WTC11 (cell line): ENCODE measurements at regions not wholly inside any gene's neighbourhood (a gene's known extent, or its start where the extent isn't known, plus 50 kb on each side); places are given as distances from the start of the nearest gene placed in this dataset.

ENCODE experiments used
- ATAC-seq: fragments of 200-7000 bp; cut with Tn5 transposase; 2 replicates; pipeline ENCODE4 v1.10.0; 2021; ENCODE audit warnings: mild to moderate bottlenecking, moderate library complexity
- CTCF ChIA-PET: fragments of 300-600 bp; sonication (Branson Sonifier 250); formaldehyde crosslinking; loops from one replicate; lab custom pipeline; 2021; ENCODE audit warnings: antibody characterized with exemption; lab: Charles Lee
- POLR2A ChIA-PET: fragments of 350-600 bp; sonication (Branson Sonifier 250); formaldehyde crosslinking; loops from one replicate; lab custom pipeline; 2021; ENCODE audit warnings: antibody characterized with exemption; lab: Charles Lee
- DNase-seq: peaks from one replicate; pipeline ENCODE4 v3.0.0; 2021; ENCODE audit warnings: low spot score
- H3K27ac Mint-ChIP-seq: 2 replicates; pipeline ENCODE4 v1.8.0; 2021; ENCODE audit warnings: mixed read lengths
- H3K27me3 Mint-ChIP-seq: 2 replicates; pipeline ENCODE4 v1.8.0; 2021; ENCODE audit warnings: low read depth, mild to moderate bottlenecking, moderate library complexity, mixed read lengths
- H3K36me3 Mint-ChIP-seq: 2 replicates; pipeline ENCODE4 v1.8.0; 2021; ENCODE audit warnings: mixed read lengths
- H3K4me1 Mint-ChIP-seq: 2 replicates; pipeline ENCODE4 v1.8.0; 2022; ENCODE audit warnings: mixed read lengths
- H3K4me3 Mint-ChIP-seq: 2 replicates; pipeline ENCODE4 v1.8.0; 2021; ENCODE audit warnings: mild to moderate bottlenecking, moderate library complexity, mixed read lengths
- H3K9me3 Mint-ChIP-seq: 2 replicates; pipeline ENCODE4 v1.8.0; 2021; ENCODE audit warnings: mixed read lengths
- ARID4B ChIP-seq: sonication (generic); formaldehyde crosslinking; IDR thresholded peaks from 2 replicates; pipeline ENCODE4 v1.8.0; 2023; ENCODE audit warnings: missing genetic modification reagents, mild to moderate bottlenecking, borderline replicate concordance
- CBFB ChIP-seq: sonication (generic); formaldehyde crosslinking; IDR thresholded peaks from 2 replicates; pipeline ENCODE4 v1.8.1; 2022; ENCODE audit warnings: mild to moderate bottlenecking, low read depth, missing genetic modification reagents
- FOXJ3 ChIP-seq: sonication (generic); formaldehyde crosslinking; IDR thresholded peaks from 2 replicates; pipeline ENCODE4 v1.9.0; 2021; ENCODE audit warnings: missing genetic modification reagents, mild to moderate bottlenecking, borderline replicate concordance
- GRHL2 ChIP-seq: fragments of 250-450 bp; sonication (Bioruptor Pico); IDR thresholded peaks from 2 replicates; pipeline ENCODE4 v1.8.0; 2022; ENCODE audit warnings: mild to moderate bottlenecking, moderate library complexity; ENCODE audit not compliant: insufficient replicate concordance, severe bottlenecking
- HMGA2 ChIP-seq: fragments of 250-450 bp; sonication (Bioruptor Pico); IDR thresholded peaks from 2 replicates; pipeline ENCODE4 v1.4.0; 2021; ENCODE audit warnings: mild to moderate bottlenecking, moderate library complexity
- JUN ChIP-seq: sonication (generic); formaldehyde crosslinking; IDR thresholded peaks from 2 replicates; pipeline ENCODE4 v1.8.0; 2023; ENCODE audit warnings: mild to moderate bottlenecking, missing genetic modification reagents
- NFATC4 ChIP-seq: fragments of 250-450 bp; sonication (Bioruptor Pico); IDR thresholded peaks from 2 replicates; pipeline ENCODE4 v1.9.0; 2021; ENCODE audit warnings: mild to moderate bottlenecking
- NR1H2 ChIP-seq: sonication (generic); formaldehyde crosslinking; IDR thresholded peaks from 2 replicates; pipeline ENCODE4 v1.9.0; 2021; ENCODE audit warnings: mild to moderate bottlenecking, moderate library complexity, missing genetic modification reagents
- SP1 ChIP-seq: sonication (generic); formaldehyde crosslinking; conservative IDR thresholded peaks from 2 replicates; pipeline ENCODE4 v1.8.1; 2022; ENCODE audit warnings: missing genetic modification reagents
- TEAD1 ChIP-seq: sonication (generic); formaldehyde crosslinking; IDR thresholded peaks from 2 replicates; pipeline ENCODE4 v1.8.0; 2022; ENCODE audit warnings: mild to moderate bottlenecking, missing genetic modification reagents
- ZMAT4 ChIP-seq: fragments of 250-450 bp; sonication (Bioruptor Pico); IDR thresholded peaks from 2 replicates; pipeline ENCODE4 v1.9.0; 2021; ENCODE audit warnings: mild to moderate bottlenecking
- ZNF232 ChIP-seq: sonication (generic); formaldehyde crosslinking; IDR thresholded peaks from 2 replicates; pipeline ENCODE4 v1.8.0; 2022; ENCODE audit warnings: mild to moderate bottlenecking, missing genetic modification reagents
- ZNF416 ChIP-seq: fragments of 250-450 bp; sonication (Bioruptor Pico); IDR thresholded peaks from 2 replicates; pipeline ENCODE4 v1.9.0; 2021; ENCODE audit warnings: mild to moderate bottlenecking, inconsistent platforms
- TF ChIP-seq, protein P1 (sequence below): fragments of 200-600 bp; IDR thresholded peaks from 2 replicates; pipeline ENCODE4 v1.8.0; 2022; ENCODE audit warnings: antibody characterized with exemption
- TF ChIP-seq, protein P2 (sequence below): sonication (generic); formaldehyde crosslinking; IDR thresholded peaks from 2 replicates; pipeline ENCODE4 v1.8.0; 2023; ENCODE audit warnings: mild to moderate bottlenecking, missing genetic modification reagents
- TF ChIP-seq, protein P3 (sequence below): sonication (generic); formaldehyde crosslinking; IDR thresholded peaks from 2 replicates; pipeline ENCODE4 v1.8.0; 2022; ENCODE audit warnings: mild to moderate bottlenecking, missing genetic modification reagents

GRCh38 chr1:57707631-57708030 lies 283.8 kb upstream of the DAB1 start (continued):
- TF ChIP-seq ARID4B (CRISPR knock-in tag), result no peak

DNA sequence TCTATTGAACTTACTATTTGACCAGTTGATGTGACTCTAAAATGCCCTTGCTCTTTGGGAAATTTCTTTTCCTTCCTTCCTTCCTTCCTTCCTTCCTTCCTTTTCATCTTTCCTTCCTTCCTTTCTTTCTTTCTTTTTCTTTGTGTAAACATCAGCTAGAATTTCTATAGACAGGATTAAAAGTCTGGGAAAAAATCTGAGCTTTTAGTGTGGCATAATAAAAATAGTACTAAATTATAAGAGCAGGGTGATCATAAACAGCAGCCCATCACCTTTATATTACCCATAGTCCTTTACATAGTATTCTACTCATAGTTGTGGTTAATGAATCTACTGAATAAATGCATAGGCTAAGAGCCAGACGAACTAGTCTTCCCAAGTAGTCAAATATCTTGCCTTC lies 281.0 kb upstream of the DAB1 start:
- Mint-ChIP-seq H3K27me3 (no peaks in the 10 kb centered on the region; the same call in none of the 2 replicates), H3K4me1 (peaks cover 11% of the 10 kb centered on the region), H3K4me3 (no peak overlapping the region), H3K36me3 (0 out of 2 replicates have a peak, but pooled peaks cover 3% of the 10 kb centered on the region), H3K9me3 (peaks cover 11% of the 10 kb centered on the region), H3K27ac (no peak overlapping the region)
- ChIA-PET CTCF (no interaction called here), POLR2A (no interaction called here)
- DNase-seq, result no peak
- ATAC-seq, result no peak
- TF ChIP-seq SP1 (no peak), JUN (CRISPR knock-in tag) (no peak), ZNF416 (CRISPR knock-in tag) (no peak), ZNF232 (no peak), ZMAT4 (CRISPR knock-in tag) (no peak), NR1H2 (no peak), GRHL2 (no peak), HMGA2 (CRISPR knock-in tag) (no peak)
- TF ChIP-seq, protein P1, sequence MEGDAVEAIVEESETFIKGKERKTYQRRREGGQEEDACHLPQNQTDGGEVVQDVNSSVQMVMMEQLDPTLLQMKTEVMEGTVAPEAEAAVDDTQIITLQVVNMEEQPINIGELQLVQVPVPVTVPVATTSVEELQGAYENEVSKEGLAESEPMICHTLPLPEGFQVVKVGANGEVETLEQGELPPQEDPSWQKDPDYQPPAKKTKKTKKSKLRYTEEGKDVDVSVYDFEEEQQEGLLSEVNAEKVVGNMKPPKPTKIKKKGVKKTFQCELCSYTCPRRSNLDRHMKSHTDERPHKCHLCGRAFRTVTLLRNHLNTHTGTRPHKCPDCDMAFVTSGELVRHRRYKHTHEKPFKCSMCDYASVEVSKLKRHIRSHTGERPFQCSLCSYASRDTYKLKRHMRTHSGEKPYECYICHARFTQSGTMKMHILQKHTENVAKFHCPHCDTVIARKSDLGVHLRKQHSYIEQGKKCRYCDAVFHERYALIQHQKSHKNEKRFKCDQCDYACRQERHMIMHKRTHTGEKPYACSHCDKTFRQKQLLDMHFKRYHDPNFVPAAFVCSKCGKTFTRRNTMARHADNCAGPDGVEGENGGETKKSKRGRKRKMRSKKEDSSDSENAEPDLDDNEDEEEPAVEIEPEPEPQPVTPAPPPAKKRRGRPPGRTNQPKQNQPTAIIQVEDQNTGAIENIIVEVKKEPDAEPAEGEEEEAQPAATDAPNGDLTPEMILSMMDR, result no peak

DNA sequence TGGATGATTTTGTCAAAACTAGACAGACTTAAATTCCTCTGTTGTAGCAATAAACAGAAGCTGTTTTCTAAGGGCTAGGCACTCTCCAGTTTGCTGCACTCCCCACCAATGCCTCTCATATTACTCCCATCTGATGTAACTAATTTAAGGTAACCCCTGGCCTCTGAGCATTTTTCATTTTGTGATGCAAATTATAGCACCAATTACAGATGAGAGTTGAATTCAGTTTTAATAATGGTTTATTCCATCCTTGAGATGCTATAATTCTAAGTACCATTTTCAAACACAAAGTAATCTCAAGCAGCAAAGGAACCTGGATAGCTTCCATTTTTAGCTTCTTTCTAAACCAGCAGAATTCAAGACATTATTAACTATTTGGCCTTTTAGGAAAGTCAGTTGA lies 280.4 kb upstream of the DAB1 start:
- Mint-ChIP-seq H3K27ac (no peak overlapping the region), H3K4me1 (peaks cover 8% of the 10 kb centered on the region), H3K36me3 (0 out of 2 replicates have a peak, but pooled peaks cover 3% of the 10 kb centered on the region), H3K27me3 (no peaks in the 10 kb centered on the region; the same call in none of the 2 replicates), H3K4me3 (no peak overlapping the region), H3K9me3 (peaks cover 12% of the 10 kb centered on the region)
- no peak for ATAC-seq
- ChIA-PET POLR2A (no interaction called here), CTCF (no interaction called here)
- DNase-seq, result no peak
- TF ChIP-seq, protein P2, sequence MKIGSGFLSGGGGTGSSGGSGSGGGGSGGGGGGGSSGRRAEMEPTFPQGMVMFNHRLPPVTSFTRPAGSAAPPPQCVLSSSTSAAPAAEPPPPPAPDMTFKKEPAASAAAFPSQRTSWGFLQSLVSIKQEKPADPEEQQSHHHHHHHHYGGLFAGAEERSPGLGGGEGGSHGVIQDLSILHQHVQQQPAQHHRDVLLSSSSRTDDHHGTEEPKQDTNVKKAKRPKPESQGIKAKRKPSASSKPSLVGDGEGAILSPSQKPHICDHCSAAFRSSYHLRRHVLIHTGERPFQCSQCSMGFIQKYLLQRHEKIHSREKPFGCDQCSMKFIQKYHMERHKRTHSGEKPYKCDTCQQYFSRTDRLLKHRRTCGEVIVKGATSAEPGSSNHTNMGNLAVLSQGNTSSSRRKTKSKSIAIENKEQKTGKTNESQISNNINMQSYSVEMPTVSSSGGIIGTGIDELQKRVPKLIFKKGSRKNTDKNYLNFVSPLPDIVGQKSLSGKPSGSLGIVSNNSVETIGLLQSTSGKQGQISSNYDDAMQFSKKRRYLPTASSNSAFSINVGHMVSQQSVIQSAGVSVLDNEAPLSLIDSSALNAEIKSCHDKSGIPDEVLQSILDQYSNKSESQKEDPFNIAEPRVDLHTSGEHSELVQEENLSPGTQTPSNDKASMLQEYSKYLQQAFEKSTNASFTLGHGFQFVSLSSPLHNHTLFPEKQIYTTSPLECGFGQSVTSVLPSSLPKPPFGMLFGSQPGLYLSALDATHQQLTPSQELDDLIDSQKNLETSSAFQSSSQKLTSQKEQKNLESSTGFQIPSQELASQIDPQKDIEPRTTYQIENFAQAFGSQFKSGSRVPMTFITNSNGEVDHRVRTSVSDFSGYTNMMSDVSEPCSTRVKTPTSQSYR (CRISPR knock-in tag), result no peak
- TF ChIP-seq CBFB (CRISPR knock-in tag), result no peak
- no peak for TF ChIP-seq FOXJ3
- TF ChIP-seq, protein P3, sequence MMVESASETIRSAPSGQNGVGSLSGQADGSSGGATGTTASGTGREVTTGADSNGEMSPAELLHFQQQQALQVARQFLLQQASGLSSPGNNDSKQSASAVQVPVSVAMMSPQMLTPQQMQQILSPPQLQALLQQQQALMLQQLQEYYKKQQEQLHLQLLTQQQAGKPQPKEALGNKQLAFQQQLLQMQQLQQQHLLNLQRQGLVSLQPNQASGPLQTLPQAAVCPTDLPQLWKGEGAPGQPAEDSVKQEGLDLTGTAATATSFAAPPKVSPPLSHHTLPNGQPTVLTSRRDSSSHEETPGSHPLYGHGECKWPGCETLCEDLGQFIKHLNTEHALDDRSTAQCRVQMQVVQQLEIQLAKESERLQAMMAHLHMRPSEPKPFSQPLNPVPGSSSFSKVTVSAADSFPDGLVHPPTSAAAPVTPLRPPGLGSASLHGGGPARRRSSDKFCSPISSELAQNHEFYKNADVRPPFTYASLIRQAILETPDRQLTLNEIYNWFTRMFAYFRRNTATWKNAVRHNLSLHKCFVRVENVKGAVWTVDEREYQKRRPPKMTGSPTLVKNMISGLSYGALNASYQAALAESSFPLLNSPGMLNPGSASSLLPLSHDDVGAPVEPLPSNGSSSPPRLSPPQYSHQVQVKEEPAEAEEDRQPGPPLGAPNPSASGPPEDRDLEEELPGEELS (CRISPR knock-in tag), result no peak
- TF ChIP-seq NFATC4, result no peak
- TF ChIP-seq TEAD1 (CRISPR knock-in tag), result no peak
